ENCODE measurements at regions not wholly inside any gene's neighbourhood (a gene's known extent, or its start where the extent isn't known, plus 50 kb on each side); places are given as distances from the start of the nearest gene placed in this dataset.

GRCh38 chr11:33532720-33533385 is 167.8 kb downstream of the C11orf91 start:
- H3K27me3 ChIP-seq: peaks cover 0 to 3% (median 0%) of the 10 kb centered on the region in 9 donors
- H3K4me3 ChIP-seq: no peak overlapping the region
- no peaks in the 10 kb centered on the region for H3K4me1 ChIP-seq
- TF ChIP-seq POLR2A (IDR thresholded peaks at IDR 0.05) (no peak), CTCF (IDR thresholded peaks at IDR 0.05) (no peak)
- H3K36me3 ChIP-seq: no peaks in the 10 kb centered on the region
- intact Hi-C loops (cut with DNase I): loop anchor here in 1 of 10 donors (10.0 kb wide), 1 partner anchor 158 kb away; the partner anchor contains the start of gene KIAA1549L
- peaks cover 0 to 11% (median 2%) of the 10 kb centered on the region in 12 donors for H3K9me3 ChIP-seq
- H3K27ac ChIP-seq: no peak overlapping the region
- no peak for ATAC-seq
- WGBS, 4 donors: 72 to 82% (median 76%) methylated on average over 6 of the region's 6 CpGs
- DNase-seq: no peak

- no peaks in the 10 kb centered on the region for H3K4me1 ChIP-seq
- H3K4me3 ChIP-seq: no peak overlapping the region
- peaks cover 0 to 3% (median 0%) of the 10 kb centered on the region in 9 donors for H3K27me3 ChIP-seq
- 88 to 93% (median 90%) methylated on average over 3 of the region's 3 CpGs for WGBS, 4 donors
- intact Hi-C loops (cut with DNase I): loop anchor here in 1 of 10 donors (10.0 kb wide), 1 partner anchor 157 kb away; the partner anchor contains the start of gene KIAA1549L
- no peak for ATAC-seq
- DNase-seq: no peak
- H3K36me3 ChIP-seq: no peaks in the 10 kb centered on the region
- H3K9me3 ChIP-seq: peaks cover 0 to 17% (median 3%) of the 10 kb centered on the region in 12 donors
- TF ChIP-seq POLR2A (IDR thresholded peaks at IDR 0.05): no peak
- no peak overlapping the region for H3K27ac ChIP-seq
These were observed 168.4 kb downstream of the C11orf91 start for GRCh38 chr11:33532257-33532656.

- no peaks in the 10 kb centered on the region for H3K4me1 ChIP-seq
- H3K36me3 ChIP-seq: no peaks in the 10 kb centered on the region
- intact Hi-C loops (cut with DNase I): loop anchor here in 1 of 10 donors (10.0 kb wide), 1 partner anchor 157 kb away; the partner anchor contains the start of gene KIAA1549L
- 72 to 78% (median 73%) methylated on average over 8 of the region's 8 CpGs for WGBS, 4 donors
- no peak overlapping the region for H3K4me3 ChIP-seq
- TF ChIP-seq CTCF (IDR thresholded peaks at IDR 0.05): no peak
- TF ChIP-seq POLR2A (IDR thresholded peaks at IDR 0.05): no peak
- H3K27ac ChIP-seq: no peak overlapping the region
- ATAC-seq (peak in 3 of 4 donors; percentile 32 to 80 (median 34)), DNase-seq (peak in 2 of 5 donors; percentile 19 to 45)
- peaks cover 0 to 22% (median 4%) of the 10 kb centered on the region in 12 donors for H3K9me3 ChIP-seq
- peaks cover 0 to 3% (median 0%) of the 10 kb centered on the region in 9 donors for H3K27me3 ChIP-seq
These were observed 168.9 kb downstream of the C11orf91 start for GRCh38 chr11:33531743-33532181.

GRCh38 chr11:33530815-33531214 is 169.8 kb downstream of the C11orf91 start:
- intact Hi-C loops (cut with DNase I): loop anchor here in 1 of 10 donors (10.0 kb wide), 1 partner anchor 156 kb away; the partner anchor contains the start of gene KIAA1549L
- no peaks in the 10 kb centered on the region for H3K4me1 ChIP-seq
- WGBS, 4 donors: 74 to 83% (median 77%) methylated on average over 5 of the region's 5 CpGs
- H3K9me3 ChIP-seq: peaks cover 0 to 30% (median 8%) of the 10 kb centered on the region in 12 donors
- H3K27me3 ChIP-seq: peaks cover 0 to 3% (median 0%) of the 10 kb centered on the region in 9 donors
- TF ChIP-seq CTCF (IDR thresholded peaks at IDR 0.05) (no peak), POLR2A (IDR thresholded peaks at IDR 0.05) (no peak)
- DNase-seq (no peak), ATAC-seq (no peak)
- peak overlapping the region in 2 of 12 donors; percentile 4 to 34 for H3K27ac ChIP-seq
- no peak overlapping the region for H3K4me3 ChIP-seq
- H3K36me3 ChIP-seq: no peaks in the 10 kb centered on the region

Measured in heart left ventricle (tissue), 16 donors.